Esophagus muscularis mucosa (tissue), 4 donors: ENCODE measurements at regions not wholly inside any gene's neighbourhood (a gene's known extent, or its start where the extent isn't known, plus 50 kb on each side); places are given as distances from the start of the nearest gene placed in this dataset.

Source experiments
- DNase-seq: peaks from one replicate; pipeline ENCODE4 v3.0.0-alpha.2; 2017; ENCODE audit errors: extremely low spot score
- H3K27ac ChIP-seq, 4 donors: fragments of 200-600 bp; sonication (generic); replicated peaks in 1 of 4; 1 replicate in 3 of 4; 2 replicates in 1 of 4; pipeline ENCODE4 v1.5.1; 2016 to 2019; ENCODE audit warnings: mild to moderate bottlenecking in 1 of 4
- H3K27me3 ChIP-seq, 4 donors: fragments of 200-600 bp; sonication (generic); one replicate each; pipeline versions ENCODE4 v1.5.1 to v1.6.0; 2016 to 2019
- H3K36me3 ChIP-seq, 4 donors: fragments of 200-600 bp; sonication (generic); one replicate each; pipeline ENCODE4 v1.5.1; 2016 to 2019
- H3K4me1 ChIP-seq, 4 donors: fragments of 200-600 bp; sonication (generic); one replicate each; pipeline ENCODE4 v1.5.1; 2016 to 2019
- H3K4me3 ChIP-seq, 4 donors: fragments of 200-600 bp; sonication (generic); 1 replicate in 2 of 4; 2 replicates in 2 of 4; pipeline ENCODE4 v1.5.1; 2016 to 2019; ENCODE audit warnings: mild to moderate bottlenecking in 4 of 4, moderate library complexity in 1 of 4
- H3K9me3 ChIP-seq, 4 donors: fragments of 200-600 bp; sonication (generic); 1 replicate in 3 of 4; 2 replicates in 1 of 4; pipeline ENCODE4 v1.5.1; 2016 to 2019
- EP300 ChIP-seq: sonication (generic); formaldehyde crosslinking; IDR thresholded peaks from one replicate; pipeline ENCODE4 v1.6.1; 2017; ENCODE audit warnings: antibody characterized with exemption
- POLR2A ChIP-seq: fragments of 450-650 bp; IDR thresholded peaks from one replicate; pipeline ENCODE4 v1.6.1; 2017; ENCODE audit warnings: antibody characterized with exemption, moderate library complexity, mild to moderate bottlenecking, low read depth
- POLR2AphosphoS5 ChIP-seq, 2 donors: sonication (generic); formaldehyde crosslinking; IDR thresholded peaks; one replicate each; pipeline ENCODE4 v1.6.1; 2017; ENCODE audit warnings: antibody characterized with exemption in 2 of 2
- WGBS: methylation state at CpG from one replicate; pipeline ENCODE4 v1.1.5; 2018; 5-methylcytosine and 5-hydroxymethylcytosine counted together
- intact Hi-C: fragments of 100-400 bp; cut with DNase I; formaldehyde crosslinking; loops from one replicate; pipeline ENCODE4 v1.15.1; 2023
- TF ChIP-seq, protein P1 (sequence below), 3 experiments: fragments of 200-600 bp in 2 of 3; fragments of 450-650 bp in 1 of 3; sonication (generic) in 2 of 3; IDR thresholded peaks; one replicate each; pipeline ENCODE4 v1.5.1; 2017 to 2019; ENCODE audit warnings: antibody characterized with exemption in 3 of 3, mild to moderate bottlenecking in 2 of 3, moderate library complexity in 1 of 3

DNA sequence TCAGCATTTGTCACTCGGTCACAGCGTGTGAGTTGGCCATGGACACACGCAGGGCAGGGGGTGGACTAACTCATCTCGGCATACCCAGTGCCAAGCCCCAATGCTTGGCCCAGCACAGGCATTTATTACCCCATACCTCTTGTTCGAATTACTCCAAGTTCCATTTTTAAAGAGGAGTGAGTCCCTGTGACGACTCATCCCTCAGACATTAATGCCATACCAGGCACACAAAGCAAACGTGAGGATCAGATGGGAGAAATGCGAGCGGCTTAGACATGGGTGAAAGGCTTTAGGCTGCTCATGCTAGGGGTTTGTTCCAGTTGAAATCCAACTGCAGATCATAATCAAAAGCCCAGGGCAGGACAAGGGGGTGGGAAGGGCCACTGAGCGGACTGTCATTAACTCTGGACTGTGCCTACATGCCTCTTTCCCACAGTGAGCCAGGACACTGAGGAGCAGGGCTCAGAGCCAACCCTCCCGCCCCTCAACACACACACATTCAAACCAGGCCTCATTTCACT, 118.5 kb upstream of the NGF start:
- intact Hi-C loops, result no loop called here
- WGBS, result 87% methylated on average over 11 of the region's 11 CpGs
- Histone ChIP-seq H3K9me3 (no peaks in the 10 kb centered on the region), H3K27me3 (no peaks in the 10 kb centered on the region), H3K36me3 (no peaks in the 10 kb centered on the region), H3K27ac (no peak overlapping the region), H3K4me1 (peaks cover 5 to 29% (median 24%) of the 10 kb centered on the region in 4 donors), H3K4me3 (no peak overlapping the region)
- TF ChIP-seq POLR2AphosphoS5 (IDR thresholded peaks at IDR 0.05), result no peak
- TF ChIP-seq, protein P1, sequence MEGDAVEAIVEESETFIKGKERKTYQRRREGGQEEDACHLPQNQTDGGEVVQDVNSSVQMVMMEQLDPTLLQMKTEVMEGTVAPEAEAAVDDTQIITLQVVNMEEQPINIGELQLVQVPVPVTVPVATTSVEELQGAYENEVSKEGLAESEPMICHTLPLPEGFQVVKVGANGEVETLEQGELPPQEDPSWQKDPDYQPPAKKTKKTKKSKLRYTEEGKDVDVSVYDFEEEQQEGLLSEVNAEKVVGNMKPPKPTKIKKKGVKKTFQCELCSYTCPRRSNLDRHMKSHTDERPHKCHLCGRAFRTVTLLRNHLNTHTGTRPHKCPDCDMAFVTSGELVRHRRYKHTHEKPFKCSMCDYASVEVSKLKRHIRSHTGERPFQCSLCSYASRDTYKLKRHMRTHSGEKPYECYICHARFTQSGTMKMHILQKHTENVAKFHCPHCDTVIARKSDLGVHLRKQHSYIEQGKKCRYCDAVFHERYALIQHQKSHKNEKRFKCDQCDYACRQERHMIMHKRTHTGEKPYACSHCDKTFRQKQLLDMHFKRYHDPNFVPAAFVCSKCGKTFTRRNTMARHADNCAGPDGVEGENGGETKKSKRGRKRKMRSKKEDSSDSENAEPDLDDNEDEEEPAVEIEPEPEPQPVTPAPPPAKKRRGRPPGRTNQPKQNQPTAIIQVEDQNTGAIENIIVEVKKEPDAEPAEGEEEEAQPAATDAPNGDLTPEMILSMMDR (IDR thresholded peaks at IDR 0.05), result no peak
- TF ChIP-seq POLR2A, result no peak
- no peak for TF ChIP-seq EP300
- DNase-seq, result no peak

- WGBS, result 29% methylated on average over 13 of the region's 13 CpGs
- intact Hi-C loops, result no loop called here
- Histone ChIP-seq H3K9me3 (no peaks in the 10 kb centered on the region), H3K4me3 (no peak overlapping the region), H3K27me3 (no peaks in the 10 kb centered on the region), H3K36me3 (no peaks in the 10 kb centered on the region), H3K27ac (peak overlapping the region in 1 of 4 donors; percentile 35), H3K4me1 (peaks cover 5 to 31% (median 29%) of the 10 kb centered on the region in 4 donors)
- TF ChIP-seq, protein P1 (IDR thresholded peaks at IDR 0.05), result no peak
- TF ChIP-seq POLR2AphosphoS5 (IDR thresholded peaks at IDR 0.05), result peak; percentile 35 to 59
- no peak for TF ChIP-seq EP300
- no peak for DNase-seq
These were observed 116.9 kb upstream of the NGF start for GRCh38 chr1:115454837-115455511.

DNA sequence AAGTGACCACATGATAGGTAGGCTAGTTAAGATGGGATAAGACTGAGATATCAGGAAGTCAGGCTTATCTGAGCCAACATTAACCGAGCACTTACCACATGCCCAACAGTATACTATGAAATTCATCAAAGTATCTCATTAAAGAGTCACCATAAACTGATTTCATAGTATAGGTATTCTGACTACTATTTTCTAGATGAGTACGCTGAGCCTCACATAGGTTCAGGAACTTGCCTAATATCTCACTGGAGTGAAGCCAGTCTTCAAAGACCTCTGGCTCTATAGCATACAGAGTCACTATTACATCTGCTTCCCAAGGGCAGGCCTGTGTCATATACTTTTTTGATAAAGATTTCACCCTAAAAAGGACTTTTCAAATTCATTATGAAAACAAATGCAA, 115.6 kb upstream of the NGF start:
- DNase-seq, result no peak
- intact Hi-C loops, result no loop called here
- TF ChIP-seq, protein P1 (IDR thresholded peaks at IDR 0.05), result no peak
- TF ChIP-seq POLR2AphosphoS5 (IDR thresholded peaks at IDR 0.05), result no peak
- TF ChIP-seq EP300, result no peak
- TF ChIP-seq POLR2A, result no peak
- H3K9me3 ChIP-seq, result no peaks in the 10 kb centered on the region
- no peaks in the 10 kb centered on the region for H3K27me3 ChIP-seq
- H3K4me1 ChIP-seq, result peaks cover 5 to 31% (median 29%) of the 10 kb centered on the region in 4 donors
- H3K36me3 ChIP-seq, result no peaks in the 10 kb centered on the region
- H3K4me3 ChIP-seq, result no peak overlapping the region
- H3K27ac ChIP-seq, result no peak overlapping the region
- 95% methylated on average over 2 of the region's 2 CpGs for WGBS

DNA sequence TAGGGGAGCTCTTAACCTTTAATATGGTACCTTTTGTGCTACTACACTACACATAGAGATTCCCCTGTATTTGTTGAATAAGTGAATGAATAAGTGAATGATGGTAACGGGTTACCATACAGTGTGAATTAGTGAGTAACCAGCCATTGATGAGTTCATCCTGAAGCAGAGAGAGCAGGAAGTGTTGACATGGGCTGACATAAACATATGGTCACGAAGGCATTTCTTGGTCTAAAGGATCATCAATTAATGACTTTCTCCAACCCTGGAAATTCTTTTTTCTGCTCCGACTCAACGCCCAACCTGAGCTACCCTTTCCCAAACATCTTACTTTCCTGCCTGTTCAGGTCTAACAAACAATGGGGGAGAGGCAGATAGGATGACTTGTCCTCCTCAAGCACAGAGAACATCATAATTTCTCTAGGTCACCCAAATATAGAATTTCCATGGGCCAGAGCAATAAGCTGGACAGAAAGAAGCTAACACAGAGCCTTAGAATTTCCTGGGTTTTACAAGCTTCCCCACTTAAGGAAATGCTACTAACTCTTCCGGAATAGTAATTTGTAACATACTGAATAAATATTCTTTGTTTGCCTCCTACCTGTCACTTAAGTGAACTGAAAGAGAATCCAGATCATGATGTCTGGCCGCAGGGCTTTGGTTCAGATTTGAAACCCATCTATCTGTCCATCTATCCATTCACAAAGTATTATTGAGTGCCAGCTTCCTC, 114.7 kb upstream of the NGF start:
- no peak overlapping the region for H3K4me3 ChIP-seq
- H3K4me1 ChIP-seq, result peaks cover 9 to 38% (median 32%) of the 10 kb centered on the region in 4 donors
- no peak for DNase-seq
- no peak overlapping the region for H3K27ac ChIP-seq
- H3K27me3 ChIP-seq, result no peaks in the 10 kb centered on the region
- 91% methylated on average over 6 of the region's 6 CpGs for WGBS
- intact Hi-C loops, result no loop called here
- no peak for TF ChIP-seq EP300
- TF ChIP-seq, protein P1 (IDR thresholded peaks at IDR 0.05), result no peak
- TF ChIP-seq POLR2A, result no peak
- TF ChIP-seq POLR2AphosphoS5 (IDR thresholded peaks at IDR 0.05), result no peak
- no peaks in the 10 kb centered on the region for H3K36me3 ChIP-seq
- no peaks in the 10 kb centered on the region for H3K9me3 ChIP-seq
